Peyer's patch (tissue), 4 donors: ENCODE measurements at regions not wholly inside any gene's neighbourhood (a gene's known extent, or its start where the extent isn't known, plus 50 kb on each side); places are given as distances from the start of the nearest gene placed in this dataset.
A peak's percentile ranks its signal among the peaks of the same experiment; 100 is the strongest.

ENCODE experiments used
- DNase-seq, 3 donors: peaks; one replicate each; pipeline ENCODE4 v3.0.0-alpha.2; 2017 to 2019
- H3K27ac ChIP-seq, 4 donors: fragments of 200-600 bp; sonication (generic); one replicate each; pipeline ENCODE4 v1.5.1; 2016 to 2019
- H3K27me3 ChIP-seq, 2 donors: fragments of 200-600 bp; sonication (generic); one replicate each; pipeline ENCODE4 v1.5.1; 2019
- H3K36me3 ChIP-seq, 3 donors: fragments of 200-600 bp; sonication (generic); one replicate each; pipeline ENCODE4 v1.5.1; 2016 to 2019
- H3K4me1 ChIP-seq, 4 donors: fragments of 200-600 bp; sonication (generic); one replicate each; pipeline ENCODE4 v1.5.1; 2016 to 2019
- H3K4me3 ChIP-seq, 4 donors: fragments of 200-600 bp; sonication (generic); 1 replicate in 3 of 4; 2 replicates in 1 of 4; pipeline ENCODE4 v1.5.1; 2016 to 2019; ENCODE audit warnings: mild to moderate bottlenecking in 1 of 4
- H3K9me3 ChIP-seq, 4 donors: fragments of 200-600 bp; sonication (generic); one replicate each; pipeline ENCODE4 v1.5.1; 2016 to 2019; ENCODE audit warnings: mild to moderate bottlenecking in 1 of 4
- CTCF ChIP-seq, 6 experiments: fragments of 450-650 bp in 4 of 6; fragments of 200-600 bp in 2 of 6; sonication (generic) in 1 of 6; IDR thresholded peaks; one replicate each; pipeline ENCODE4 v1.5.1; 2017 to 2019; ENCODE audit warnings: antibody characterized with exemption in 6 of 6, mild to moderate bottlenecking in 3 of 6, moderate library complexity in 1 of 6
- POLR2A ChIP-seq, 2 donors: fragments of 450-650 bp; IDR thresholded peaks; one replicate each; pipeline ENCODE4 v1.5.1; 2017; ENCODE audit warnings: antibody characterized with exemption in 2 of 2, mild to moderate bottlenecking in 2 of 2, moderate library complexity in 2 of 2

GRCh38 chr5:112626715-112627114 is 111.0 kb upstream of the APC start:
- no peak for DNase-seq
- Histone ChIP-seq H3K4me1 (peaks cover 0 to 6% (median 0%) of the 10 kb centered on the region in 4 donors), H3K4me3 (no peak overlapping the region), H3K9me3 (no peaks in the 10 kb centered on the region), H3K36me3 (no peaks in the 10 kb centered on the region), H3K27ac (no peak overlapping the region), H3K27me3 (no peaks in the 10 kb centered on the region)
- TF ChIP-seq POLR2A (IDR thresholded peaks at IDR 0.05) (no peak), CTCF (IDR thresholded peaks at IDR 0.05) (no peak)

GRCh38 chr5:112628214-112628980 is 109.3 kb upstream of the APC start:
- Histone ChIP-seq H3K27me3 (no peaks in the 10 kb centered on the region), H3K4me1 (peaks cover 0 to 6% (median 0%) of the 10 kb centered on the region in 4 donors), H3K27ac (peak overlapping the region in 1 of 4 donors; percentile 43), H3K4me3 (peak overlapping the region in 1 of 4 donors; percentile 31), H3K36me3 (no peaks in the 10 kb centered on the region), H3K9me3 (no peaks in the 10 kb centered on the region)
- DNase-seq = no peak
- no peak for TF ChIP-seq POLR2A (IDR thresholded peaks at IDR 0.05)
- peak in 3 of 6 experiments; percentile 24 to 33 (median 25) for TF ChIP-seq CTCF (IDR thresholded peaks at IDR 0.05)

- peak in 1 of 3 donors; percentile 68 for DNase-seq
- H3K4me1 ChIP-seq = peaks cover 0 to 10% (median 0%) of the 10 kb centered on the region in 4 donors
- no peak overlapping the region for H3K4me3 ChIP-seq
- peak overlapping the region in 2 of 4 donors; percentile 31 to 45 for H3K27ac ChIP-seq
- TF ChIP-seq CTCF (IDR thresholded peaks at IDR 0.05) (no peak), POLR2A (IDR thresholded peaks at IDR 0.05) (no peak)
- no peaks in the 10 kb centered on the region for H3K27me3 ChIP-seq
- H3K36me3 ChIP-seq = no peaks in the 10 kb centered on the region
- no peaks in the 10 kb centered on the region for H3K9me3 ChIP-seq
These were observed 107.3 kb upstream of the APC start for GRCh38 chr5:112630246-112631009.

- TF ChIP-seq CTCF (IDR thresholded peaks at IDR 0.05) (no peak), POLR2A (IDR thresholded peaks at IDR 0.05) (no peak)
- no peak overlapping the region for H3K27ac ChIP-seq
These were observed 103.5 kb upstream of the APC start for GRCh38 chr5:112634166-112634565.

GRCh38 chr5:112634796-112635195 is 102.9 kb upstream of the APC start:
- Histone ChIP-seq H3K27me3 (no peaks in the 10 kb centered on the region), H3K27ac (peak overlapping the region in 1 of 4 donors; percentile 49), H3K4me3 (no peak overlapping the region), H3K9me3 (no peaks in the 10 kb centered on the region), H3K36me3 (no peaks in the 10 kb centered on the region), H3K4me1 (peaks cover 0 to 20% (median 0%) of the 10 kb centered on the region in 4 donors)
- TF ChIP-seq POLR2A (IDR thresholded peaks at IDR 0.05) (no peak), CTCF (IDR thresholded peaks at IDR 0.05) (no peak)
- DNase-seq = no peak

More at GRCh38 chr5:112634166-112634565, 103.5 kb upstream of the APC start:
- no peak for DNase-seq
- H3K36me3 ChIP-seq = no peaks in the 10 kb centered on the region
- no peaks in the 10 kb centered on the region for H3K27me3 ChIP-seq
- no peaks in the 10 kb centered on the region for H3K9me3 ChIP-seq
- peaks cover 0 to 20% (median 0%) of the 10 kb centered on the region in 4 donors for H3K4me1 ChIP-seq
- H3K4me3 ChIP-seq = no peak overlapping the region
